ENCODE measurements at regions not wholly inside any gene's neighbourhood (a gene's known extent, or its start where the extent isn't known, plus 50 kb on each side); places are given as distances from the start of the nearest gene placed in this dataset.

- Histone ChIP-seq H3K27ac (ENCODE audit: low read length) (no peak overlapping the region), H3K4me2 (ENCODE audit: low read length) (no peak overlapping the region), H3K9me3 (ENCODE audit: low read length) (no peaks in the 10 kb centered on the region), H3K27me3 (ENCODE audit: insufficient read depth, low read depth, low read length) (no peaks in the 10 kb centered on the region), H3K9ac (ENCODE audit: low read length) (no peak overlapping the region), H3K79me2 (replicated peaks; ENCODE audit: insufficient read depth, low read length) (no peaks in the 10 kb centered on the region), H3K9me2 (ENCODE audit: insufficient read depth, low read length) (no peaks in the 10 kb centered on the region), H3K4me3 (ENCODE audit: low read length) (no peak overlapping the region), H4K20me1 (ENCODE audit: insufficient read depth) (no peaks in the 10 kb centered on the region), H3F3A (ENCODE audit: insufficient read depth, low read length, poor library complexity, severe bottlenecking) (no peaks in the 10 kb centered on the region), H3K36me3 (ENCODE audit: insufficient read depth, low read length) (no peaks in the 10 kb centered on the region), H2AFZ (ENCODE audit: low read depth, low read length) (no peak overlapping the region)
- TF ChIP-seq MXI1 (conservative IDR thresholded peaks at IDR 0.05; ENCODE audit: poor library complexity, severe bottlenecking) (no peak), EP300 (conservative IDR thresholded peaks at IDR 0.05; ENCODE audit: poor library complexity, severe bottlenecking) (no peak)
Observed at GRCh38 chr15:35210370-35210769, 125.3 kb upstream of the NANOGP8 start.

GRCh38 chr15:35209838-35210237 is 124.7 kb upstream of the NANOGP8 start:
- no peaks in the 10 kb centered on the region for H3K79me2 ChIP-seq (replicated peaks; ENCODE audit: insufficient read depth, low read length)
- no peak for TF ChIP-seq SMC3 (conservative IDR thresholded peaks at IDR 0.05; ENCODE audit: poor library complexity)
- TF ChIP-seq RAD21 (conservative IDR thresholded peaks at IDR 0.05), result no peak
- TF ChIP-seq POLR2AphosphoS5 (IDR thresholded peaks at IDR 0.05), result no peak
- TF ChIP-seq CTCF (IDR thresholded peaks at IDR 0.05; ENCODE audit: poor library complexity, severe bottlenecking), result no peak
- no peak for TF ChIP-seq MXI1 (conservative IDR thresholded peaks at IDR 0.05; ENCODE audit: poor library complexity, severe bottlenecking)
- TF ChIP-seq REST (IDR thresholded peaks at IDR 0.05; ENCODE audit: borderline replicate concordance), result no peak
- no peak for TF ChIP-seq EZH2 (IDR thresholded peaks at IDR 0.05; ENCODE audit: borderline replicate concordance, insufficient read depth, low read length, poor library complexity, severe bottlenecking)
- TF ChIP-seq EP300 (conservative IDR thresholded peaks at IDR 0.05; ENCODE audit: poor library complexity, severe bottlenecking), result no peak
- TF ChIP-seq TAF1 (IDR thresholded peaks at IDR 0.05; ENCODE audit: low read depth), result no peak
- H3K9ac ChIP-seq (ENCODE audit: low read length), result no peak overlapping the region
- H3K4me3 ChIP-seq (ENCODE audit: low read length), result no peak overlapping the region
- no peak overlapping the region for H3K4me2 ChIP-seq (ENCODE audit: low read length)
- no peaks in the 10 kb centered on the region for H3F3A ChIP-seq (ENCODE audit: insufficient read depth, low read length, poor library complexity, severe bottlenecking)
- no peaks in the 10 kb centered on the region for H3K36me3 ChIP-seq (ENCODE audit: insufficient read depth, low read length)
- H3K27ac ChIP-seq (ENCODE audit: low read length), result no peak overlapping the region
- H3K9me3 ChIP-seq (ENCODE audit: low read length), result no peaks in the 10 kb centered on the region
- H3K9me2 ChIP-seq (ENCODE audit: insufficient read depth, low read length), result no peaks in the 10 kb centered on the region
- H3K27me3 ChIP-seq (ENCODE audit: insufficient read depth, low read depth, low read length), result no peaks in the 10 kb centered on the region
- H2AFZ ChIP-seq (ENCODE audit: low read depth, low read length), result no peak overlapping the region
- H4K20me1 ChIP-seq (ENCODE audit: insufficient read depth), result no peaks in the 10 kb centered on the region

GRCh38 chr15:35208353-35208752 is 123.3 kb upstream of the NANOGP8 start:
- H2AFZ ChIP-seq (ENCODE audit: low read depth, low read length), result no peak overlapping the region
- H3K4me3 ChIP-seq (ENCODE audit: low read length), result no peak overlapping the region
- no peak overlapping the region for H3K9ac ChIP-seq (ENCODE audit: low read length)
- H3K79me2 ChIP-seq (replicated peaks; ENCODE audit: insufficient read depth, low read length), result no peaks in the 10 kb centered on the region
- H3K9me3 ChIP-seq (ENCODE audit: low read length), result no peaks in the 10 kb centered on the region
- H3K27me3 ChIP-seq (ENCODE audit: insufficient read depth, low read depth, low read length), result no peaks in the 10 kb centered on the region
- H3F3A ChIP-seq (ENCODE audit: insufficient read depth, low read length, poor library complexity, severe bottlenecking), result no peaks in the 10 kb centered on the region
- no peaks in the 10 kb centered on the region for H4K20me1 ChIP-seq (ENCODE audit: insufficient read depth)
- no peak overlapping the region for H3K27ac ChIP-seq (ENCODE audit: low read length)
- no peaks in the 10 kb centered on the region for H3K9me2 ChIP-seq (ENCODE audit: insufficient read depth, low read length)
- TF ChIP-seq EP300 (conservative IDR thresholded peaks at IDR 0.05; ENCODE audit: poor library complexity, severe bottlenecking) (no peak), POLR2AphosphoS5 (IDR thresholded peaks at IDR 0.05) (no peak), CTCF (IDR thresholded peaks at IDR 0.05; ENCODE audit: poor library complexity, severe bottlenecking) (no peak), TAF1 (IDR thresholded peaks at IDR 0.05; ENCODE audit: low read depth) (no peak)
- no peaks in the 10 kb centered on the region for H3K36me3 ChIP-seq (ENCODE audit: insufficient read depth, low read length)
- no peak overlapping the region for H3K4me2 ChIP-seq (ENCODE audit: low read length)

All from neural cell (in vitro differentiated cells).